ENCODE measurements at regions not wholly inside any gene's neighbourhood (a gene's known extent, or its start where the extent isn't known, plus 50 kb on each side); places are given as distances from the start of the nearest gene placed in this dataset.

- TF ChIP-seq CTCF (IDR thresholded peaks at IDR 0.05 in 8 of 11, conservative IDR thresholded peaks at IDR 0.05 in 3 of 11) (no peak), POLR2A (IDR thresholded peaks at IDR 0.05) (no peak)
Measured at GRCh38 chr22:49488943-49489342, 338.7 kb downstream of the BRD1 start.

All from spleen (tissue), 7 donors.